ENCODE measurements at regions not wholly inside any gene's neighbourhood (a gene's known extent, or its start where the extent isn't known, plus 50 kb on each side); places are given as distances from the start of the nearest gene placed in this dataset.

GRCh38 chr11:45751430-45751829, 53.5 kb upstream of the SLC35C1 start:
- Histone ChIP-seq H3K9me3 (ENCODE audit: low read length) (no peaks in the 10 kb centered on the region), H3K9me2 (ENCODE audit: insufficient read depth, low read length) (no peaks in the 10 kb centered on the region), H4K20me1 (ENCODE audit: insufficient read depth) (no peaks in the 10 kb centered on the region), H3K27me3 (ENCODE audit: insufficient read depth, low read depth, low read length) (no peaks in the 10 kb centered on the region), H3K79me2 (replicated peaks; ENCODE audit: insufficient read depth, low read length) (no peaks in the 10 kb centered on the region), H3K4me2 (ENCODE audit: low read length) (no peak overlapping the region), H3F3A (ENCODE audit: insufficient read depth, low read length, poor library complexity, severe bottlenecking) (no peaks in the 10 kb centered on the region), H3K36me3 (ENCODE audit: insufficient read depth, low read length) (no peaks in the 10 kb centered on the region), H3K9ac (ENCODE audit: low read length) (peak overlapping the region; percentile 36), H2AFZ (ENCODE audit: low read depth, low read length) (peak overlapping the region; percentile 35), H3K27ac (ENCODE audit: low read length) (peak overlapping the region; percentile 83), H3K4me3 (ENCODE audit: low read length) (peak overlapping the region; percentile 39)
- TF ChIP-seq EZH2 (IDR thresholded peaks at IDR 0.05; ENCODE audit: borderline replicate concordance, insufficient read depth, low read length, poor library complexity, severe bottlenecking) (no peak), REST (IDR thresholded peaks at IDR 0.05; ENCODE audit: borderline replicate concordance) (no peak), EP300 (conservative IDR thresholded peaks at IDR 0.05; ENCODE audit: poor library complexity, severe bottlenecking) (peak; percentile 59), MXI1 (conservative IDR thresholded peaks at IDR 0.05; ENCODE audit: poor library complexity, severe bottlenecking) (peak; percentile 48), CTCF (IDR thresholded peaks at IDR 0.05; ENCODE audit: poor library complexity, severe bottlenecking) (peak; percentile 50), RAD21 (conservative IDR thresholded peaks at IDR 0.05) (peak; percentile 33)

GRCh38 chr11:45750439-45750838, 54.5 kb upstream of the SLC35C1 start:
- Histone ChIP-seq H3K27me3 (ENCODE audit: insufficient read depth, low read depth, low read length) (no peaks in the 10 kb centered on the region), H3F3A (ENCODE audit: insufficient read depth, low read length, poor library complexity, severe bottlenecking) (no peaks in the 10 kb centered on the region), H3K9me2 (ENCODE audit: insufficient read depth, low read length) (no peaks in the 10 kb centered on the region), H3K4me3 (ENCODE audit: low read length) (no peak overlapping the region), H3K36me3 (ENCODE audit: insufficient read depth, low read length) (no peaks in the 10 kb centered on the region), H3K4me2 (ENCODE audit: low read length) (no peak overlapping the region), H2AFZ (ENCODE audit: low read depth, low read length) (no peak overlapping the region), H3K9me3 (ENCODE audit: low read length) (no peaks in the 10 kb centered on the region), H3K79me2 (replicated peaks; ENCODE audit: insufficient read depth, low read length) (no peaks in the 10 kb centered on the region), H4K20me1 (ENCODE audit: insufficient read depth) (no peaks in the 10 kb centered on the region), H3K9ac (ENCODE audit: low read length) (no peak overlapping the region), H3K27ac (ENCODE audit: low read length) (peak overlapping the region; percentile 83)
- TF ChIP-seq SMC3 (conservative IDR thresholded peaks at IDR 0.05; ENCODE audit: poor library complexity), result no peak
- TF ChIP-seq RAD21 (conservative IDR thresholded peaks at IDR 0.05), result no peak
- TF ChIP-seq CTCF (IDR thresholded peaks at IDR 0.05; ENCODE audit: poor library complexity, severe bottlenecking), result no peak
- TF ChIP-seq REST (IDR thresholded peaks at IDR 0.05; ENCODE audit: borderline replicate concordance), result no peak

Data from neural cell (in vitro differentiated cells).